GM19395 (cell line): ENCODE measurements at regions not wholly inside any gene's neighbourhood (a gene's known extent, or its start where the extent isn't known, plus 50 kb on each side); places are given as distances from the start of the nearest gene placed in this dataset.
"Not testable (repeated sequence)": the region's sequence is repeated elsewhere in the genome, so short reads cannot be mapped to it uniquely, and the experiment has no call there.

Experiments
- ATAC-seq: cut with Tn5 transposase; IDR thresholded peaks from one replicate; pipeline ENCODE4 v1.9.1; 2021; ENCODE audit warnings: mild to moderate bottlenecking, moderate library complexity; ENCODE audit not compliant: unreplicated experiment

- ATAC-seq: no peak
Observed at GRCh38 chr7:91355695-91356435, 91.6 kb downstream of the FZD1 start.

- no peak for ATAC-seq
Observed at GRCh38 chr7:91356915-91357314, 92.7 kb downstream of the FZD1 start.

DNA sequence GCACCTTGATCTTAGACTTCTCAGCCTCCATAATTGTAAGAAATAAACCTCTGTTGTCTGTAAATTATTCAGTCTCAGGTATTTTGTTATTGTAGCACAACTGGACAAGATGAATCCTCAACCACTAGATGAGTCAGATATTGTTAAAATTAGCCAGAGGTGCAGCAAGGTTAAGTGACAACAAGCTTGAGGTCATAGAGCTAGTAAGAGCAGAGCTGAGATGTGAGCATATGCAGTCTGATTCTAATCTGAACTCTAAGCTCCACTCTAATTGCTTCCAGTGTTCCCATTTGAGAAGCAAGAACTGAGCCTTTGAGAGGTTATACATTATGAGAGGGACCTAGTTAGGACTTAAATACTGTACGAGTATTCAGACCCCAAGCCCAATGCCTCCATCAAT is 93.1 kb downstream of the FZD1 start:
- ATAC-seq: no peak

- ATAC-seq: no peak
Observed at GRCh38 chr7:91357901-91358300, 93.7 kb downstream of the FZD1 start.

GRCh38 chr7:91358303-91358702 is 94.1 kb downstream of the FZD1 start:
- no peak for ATAC-seq

DNA sequence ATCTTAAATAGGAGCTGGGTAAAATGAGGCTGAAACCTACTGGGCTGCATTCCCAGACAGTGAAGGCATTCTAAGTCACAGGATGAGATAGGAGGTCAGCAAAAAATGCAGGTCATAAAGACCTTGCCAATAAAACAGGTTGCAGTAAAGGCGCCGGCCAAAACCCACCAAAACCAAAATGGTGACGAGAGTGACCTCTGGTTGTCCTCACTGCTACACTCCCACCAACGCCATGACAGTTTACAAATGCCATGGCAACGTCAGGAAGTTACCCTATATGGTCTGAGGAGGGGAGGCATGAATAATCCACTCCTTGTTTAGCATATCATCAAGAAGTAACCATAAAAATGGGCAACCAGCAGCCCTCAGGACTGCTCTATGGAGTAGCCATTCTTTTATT is 100.9 kb downstream of the FZD1 start:
- not testable (repeated sequence) for ATAC-seq

DNA sequence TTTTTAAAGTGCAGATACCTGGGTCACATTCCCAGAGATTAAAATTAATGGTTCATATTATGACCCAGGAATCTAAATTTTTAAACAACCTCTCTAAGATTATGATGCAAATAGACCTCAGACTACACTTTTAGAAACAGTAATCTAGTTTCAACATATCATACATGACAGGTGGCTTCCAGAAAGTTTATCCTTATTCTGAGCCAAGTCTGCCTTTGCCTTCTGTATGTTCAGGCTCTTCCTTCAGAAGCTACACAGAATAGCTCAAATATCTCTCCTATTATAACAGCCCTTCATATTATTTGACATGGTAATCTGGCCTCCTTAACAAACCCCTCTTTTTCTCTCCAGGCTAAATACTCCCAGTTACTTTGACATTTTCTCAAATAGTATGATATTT is 101.9 kb downstream of the FZD1 start:
- no peak for ATAC-seq

DNA sequence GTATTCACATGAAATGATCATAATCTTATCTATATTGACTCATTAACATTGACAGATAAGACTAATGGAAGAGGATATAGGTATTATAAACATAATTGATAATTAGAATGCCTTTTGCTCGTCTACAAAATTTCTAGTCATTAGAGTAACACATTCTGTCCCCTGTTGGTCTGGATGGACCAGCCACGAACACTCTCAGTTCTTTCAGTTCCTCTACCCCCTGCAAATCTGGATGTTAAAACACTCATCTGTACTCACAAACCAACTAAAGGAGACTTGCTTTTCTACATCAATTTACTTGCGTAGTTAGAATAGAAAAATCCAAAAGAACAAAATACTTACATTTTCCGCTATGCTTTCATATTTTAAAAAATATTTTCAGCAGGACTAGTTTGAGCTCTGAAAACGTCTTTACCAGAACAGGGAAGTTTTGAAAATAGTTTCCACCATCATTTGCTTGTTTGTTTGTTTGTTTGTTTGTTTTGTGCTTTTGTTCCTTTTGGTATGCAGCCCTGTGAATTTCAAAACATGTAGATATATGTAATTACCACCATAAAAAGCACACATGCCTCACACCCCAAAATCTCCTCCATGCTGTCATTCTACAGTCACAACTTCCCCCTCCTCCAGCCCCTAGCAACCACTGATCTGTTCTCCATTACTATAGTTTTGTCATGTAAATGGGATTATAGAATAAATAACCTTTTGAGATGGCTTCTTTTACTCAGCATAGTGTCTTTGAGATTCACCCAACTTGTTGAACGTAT is 103.8 kb downstream of the FZD1 start:
- no peak for ATAC-seq

DNA sequence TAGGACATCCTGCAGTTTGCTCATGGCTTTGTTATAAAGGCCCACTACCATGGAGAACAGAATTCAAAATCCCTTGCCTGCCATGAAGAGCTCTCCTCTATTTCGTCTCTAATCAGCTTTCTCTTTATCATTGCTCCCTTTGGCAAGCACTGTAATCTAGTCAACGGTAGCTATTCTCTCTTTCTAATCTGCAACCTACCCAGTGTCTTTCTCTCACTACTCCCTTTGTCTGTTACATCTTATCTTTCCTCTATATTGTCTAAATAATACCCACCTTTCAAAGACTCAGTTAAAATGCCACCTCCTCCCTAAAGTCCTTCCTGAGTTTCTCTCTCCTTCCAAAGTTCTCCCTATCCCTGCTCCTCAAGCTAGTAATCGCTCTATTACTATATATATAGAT is 108.1 kb downstream of the FZD1 start:
- ATAC-seq: no peak

- ATAC-seq: no peak
Observed at GRCh38 chr7:91373111-91373800, 109.0 kb downstream of the FZD1 start.

GRCh38 chr7:91374321-91374989 is 110.2 kb downstream of the FZD1 start:
- no peak for ATAC-seq

GRCh38 chr7:91375378-91375777 is 111.1 kb downstream of the FZD1 start:
- ATAC-seq: no peak

- ATAC-seq: no peak
Observed at GRCh38 chr7:91378131-91378530, 113.9 kb downstream of the FZD1 start.

DNA sequence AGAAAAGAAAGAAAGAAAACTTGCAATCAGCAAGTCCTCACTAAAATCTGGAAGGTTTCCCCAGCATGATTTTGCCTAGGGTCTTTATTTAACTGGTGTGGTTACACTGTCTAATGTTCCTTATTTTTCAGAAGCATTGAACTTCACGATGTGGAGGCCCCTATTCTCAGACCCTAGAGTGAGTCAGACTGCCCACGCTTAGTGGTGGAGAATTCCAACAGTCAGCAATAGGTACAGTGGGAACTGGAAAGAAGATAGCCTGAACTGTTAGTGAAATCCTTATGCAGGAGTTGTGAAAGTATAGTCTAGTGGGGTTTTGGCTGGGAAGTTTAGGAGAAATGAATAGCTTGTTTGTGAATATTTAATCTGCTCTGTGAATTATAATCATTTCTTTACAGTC is 115.0 kb downstream of the FZD1 start:
- ATAC-seq: no peak

- no peak for ATAC-seq
Observed at GRCh38 chr7:91379991-91380390, 115.8 kb downstream of the FZD1 start.

GRCh38 chr7:91383053-91383904 is 119.0 kb downstream of the FZD1 start:
- no peak for ATAC-seq

GRCh38 chr7:91383905-91384274 is 119.7 kb downstream of the FZD1 start:
- no peak for ATAC-seq

- not testable (repeated sequence) for ATAC-seq
Observed at GRCh38 chr7:91394757-91395156, 130.5 kb downstream of the FZD1 start.

DNA sequence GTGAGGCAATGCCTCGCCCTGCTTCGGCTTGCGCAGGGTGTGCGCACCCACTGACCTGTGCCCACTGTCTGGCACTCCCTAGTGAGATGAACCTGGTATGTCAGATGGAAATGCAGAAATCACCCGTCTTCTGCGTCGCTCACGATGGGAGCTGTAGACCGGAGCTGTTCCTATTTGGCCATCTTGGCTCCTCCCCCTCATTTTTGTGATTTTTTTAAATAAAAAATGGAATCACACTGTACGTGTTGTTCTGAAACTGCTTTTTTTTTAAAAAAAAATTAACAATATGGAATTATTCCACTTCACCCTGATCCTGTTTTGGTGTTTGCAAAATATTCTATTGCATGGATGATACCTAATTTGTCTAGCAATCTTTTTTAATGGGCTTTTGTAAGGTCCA is 131.1 kb downstream of the FZD1 start:
- not testable (repeated sequence) for ATAC-seq

- ATAC-seq: no peak
Observed at GRCh38 chr7:91397096-91397495, 132.9 kb downstream of the FZD1 start.
